Stimulated activated CD4-positive, alpha-beta T cell treated with anti-CD3 and anti-CD28 coated beads, Interleukin-2, amount 100 ng/mL, for 48 hours (primary cell): ENCODE measurements at regions not wholly inside any gene's neighbourhood (a gene's known extent, or its start where the extent isn't known, plus 50 kb on each side); places are given as distances from the start of the nearest gene placed in this dataset.
"Not testable (repeated sequence)": the region's sequence is repeated elsewhere in the genome, so short reads cannot be mapped to it uniquely, and the experiment has no call there.

Experiments
- DNase-seq, 2 donors: peaks; one replicate each; pipeline ENCODE4 v3.0.0-alpha.2; 2020

- no peak for DNase-seq
Measured at GRCh38 chr18:38648179-38648578, 1082.6 kb upstream of the CELF4 start.

DNA sequence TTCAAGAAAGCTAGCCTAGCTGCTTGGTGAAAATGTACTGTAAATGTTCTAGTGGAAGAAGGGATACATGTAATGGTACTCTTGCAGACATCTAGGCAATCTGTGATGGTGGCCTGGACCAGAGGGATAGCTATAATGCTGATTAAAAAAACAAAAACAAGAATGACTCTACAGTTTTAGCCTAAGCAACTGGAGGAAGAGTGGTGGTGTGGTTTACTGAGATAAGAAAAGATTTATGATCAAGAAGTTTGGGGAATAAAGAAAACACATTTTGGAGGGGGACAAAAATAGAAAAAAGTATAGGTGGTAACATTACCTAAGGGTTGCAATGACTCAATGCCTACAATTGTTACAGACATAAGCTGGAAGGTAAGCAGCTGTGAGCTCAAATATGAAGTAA lies 1080.7 kb upstream of the CELF4 start:
- DNase-seq: no peak

- no peak for DNase-seq
Measured at GRCh38 chr18:38644875-38645641, 1079.5 kb upstream of the CELF4 start.

- no peak for DNase-seq
Measured at GRCh38 chr18:38642711-38643110, 1077.1 kb upstream of the CELF4 start.

DNA sequence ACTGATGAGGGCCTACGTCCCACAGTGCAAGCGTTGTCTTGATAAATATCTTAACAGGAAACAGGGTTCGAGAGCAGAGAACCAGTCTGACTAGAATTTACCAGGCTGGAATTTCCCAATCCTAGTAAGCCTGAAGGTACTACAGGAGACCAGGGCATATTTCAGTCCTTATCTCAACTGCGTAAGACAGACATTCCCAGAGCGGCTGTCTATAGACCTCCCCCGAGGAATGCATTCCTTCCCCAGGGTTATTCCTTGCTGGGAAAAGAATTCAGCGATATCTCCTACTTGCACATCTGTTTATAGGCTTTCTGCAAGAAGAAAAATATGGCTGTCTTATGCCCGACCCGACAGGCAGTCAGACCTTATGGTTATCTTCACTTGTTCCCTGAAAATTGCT lies 1074.1 kb upstream of the CELF4 start:
- not testable (repeated sequence) for DNase-seq

DNA sequence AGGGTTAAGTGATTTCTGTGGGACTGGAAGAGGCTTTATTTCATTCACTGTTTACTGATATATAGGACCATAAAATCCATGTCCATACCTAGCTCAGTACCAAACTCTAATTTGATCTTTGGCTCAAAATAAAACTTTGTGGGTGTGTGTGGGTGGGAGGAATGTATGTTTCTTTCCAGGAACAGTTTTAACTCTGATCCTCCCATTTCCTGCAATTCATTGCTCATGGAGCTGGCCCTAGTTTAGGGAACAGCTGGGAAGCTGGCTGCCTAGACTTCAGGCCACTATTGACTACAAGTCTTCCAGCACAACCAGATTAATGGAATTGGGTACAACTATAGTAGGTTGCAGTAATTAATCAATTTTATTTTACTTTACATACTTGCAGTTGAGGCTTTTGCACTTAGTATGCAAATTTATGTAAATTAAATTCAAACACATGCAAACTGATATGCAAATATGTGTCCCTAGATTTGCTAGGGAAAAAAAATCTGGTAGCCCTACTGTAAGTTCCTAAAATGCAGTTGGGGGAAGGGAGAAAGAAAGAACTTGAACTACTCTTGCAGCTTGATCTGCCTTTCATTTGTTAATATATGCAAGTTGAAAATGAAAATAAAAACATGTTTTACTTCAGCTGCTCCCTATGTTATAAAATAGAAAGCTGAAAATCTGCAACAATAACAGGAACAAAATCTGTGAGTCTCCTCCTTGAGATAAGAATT lies 1070.3 kb upstream of the CELF4 start:
- no peak for DNase-seq

GRCh38 chr18:38634117-38634516 lies 1068.5 kb upstream of the CELF4 start:
- no peak for DNase-seq

- DNase-seq: no peak
Measured at GRCh38 chr18:38633333-38633732, 1067.7 kb upstream of the CELF4 start.

- no peak for DNase-seq
Measured at GRCh38 chr18:38619129-38619528, 1053.5 kb upstream of the CELF4 start.

- DNase-seq: no peak
Measured at GRCh38 chr18:38616306-38616705, 1050.7 kb upstream of the CELF4 start.

- DNase-seq: no peak
Measured at GRCh38 chr18:38612904-38613303, 1047.3 kb upstream of the CELF4 start.

GRCh38 chr18:38611036-38611964 lies 1045.7 kb upstream of the CELF4 start:
- peak in 1 of 2 donors; percentile 3 for DNase-seq

DNA sequence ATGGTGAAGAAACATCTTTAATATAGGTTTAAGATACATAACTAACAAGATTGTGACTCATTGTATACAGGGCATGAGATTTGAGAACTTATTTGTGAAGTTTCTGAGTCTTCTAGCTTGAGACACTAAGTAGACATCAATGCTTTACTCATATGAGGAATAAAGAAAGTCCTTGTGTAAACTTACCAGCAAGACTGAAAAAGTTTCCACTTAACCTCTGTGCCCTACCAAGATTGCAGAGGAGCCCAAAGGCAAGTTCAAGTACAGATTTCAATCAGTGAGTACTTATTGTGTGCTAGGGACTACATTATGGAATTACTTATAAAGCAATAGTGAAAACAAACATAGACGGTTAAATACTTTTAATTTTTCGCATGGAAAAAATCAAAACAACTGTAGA lies 1041.2 kb upstream of the CELF4 start:
- DNase-seq: no peak

GRCh38 chr18:38602341-38602740 lies 1036.7 kb upstream of the CELF4 start:
- DNase-seq: no peak

GRCh38 chr18:38587571-38587970 lies 1022.0 kb upstream of the CELF4 start:
- DNase-seq: no peak

DNA sequence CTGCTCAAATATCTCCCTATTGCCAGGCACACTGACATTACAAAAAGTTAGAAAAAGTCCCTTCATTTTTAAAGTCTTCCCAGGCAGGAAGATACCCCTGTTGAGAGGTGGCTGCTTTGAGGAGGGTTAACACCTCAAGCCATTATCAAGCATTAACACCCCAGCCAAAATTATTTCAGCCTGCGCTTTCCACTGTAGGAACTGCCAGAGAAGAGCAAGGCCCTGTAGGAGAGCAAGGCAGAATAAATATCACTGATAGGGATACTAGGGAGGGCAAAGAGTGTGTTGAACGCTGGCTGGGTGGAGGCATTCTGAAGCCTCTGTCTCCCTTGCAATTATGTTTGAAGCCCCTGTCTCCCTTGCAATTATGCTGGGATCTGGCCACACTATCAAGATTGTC lies 1020.7 kb upstream of the CELF4 start:
- no peak for DNase-seq

- DNase-seq: no peak
Measured at GRCh38 chr18:38579764-38580163, 1014.2 kb upstream of the CELF4 start.

DNA sequence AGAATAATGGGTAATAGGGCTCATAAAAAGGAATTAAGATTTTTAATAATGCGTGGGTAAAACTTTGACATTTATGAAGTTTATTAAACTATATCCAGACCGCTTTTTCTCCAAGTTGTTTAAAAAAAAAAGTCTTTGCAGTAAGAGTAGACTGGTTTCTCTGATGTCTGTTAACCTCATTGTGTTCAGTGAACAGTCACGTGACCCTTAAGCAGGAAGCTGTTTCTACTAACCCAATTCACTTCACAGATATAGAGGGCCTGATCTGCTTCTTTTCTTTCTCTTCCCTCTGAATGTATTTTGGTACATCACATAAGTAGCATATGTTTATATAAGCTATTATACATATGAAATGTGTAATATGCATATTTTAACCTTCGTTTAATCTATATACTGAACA lies 1011.3 kb upstream of the CELF4 start:
- no peak for DNase-seq

DNA sequence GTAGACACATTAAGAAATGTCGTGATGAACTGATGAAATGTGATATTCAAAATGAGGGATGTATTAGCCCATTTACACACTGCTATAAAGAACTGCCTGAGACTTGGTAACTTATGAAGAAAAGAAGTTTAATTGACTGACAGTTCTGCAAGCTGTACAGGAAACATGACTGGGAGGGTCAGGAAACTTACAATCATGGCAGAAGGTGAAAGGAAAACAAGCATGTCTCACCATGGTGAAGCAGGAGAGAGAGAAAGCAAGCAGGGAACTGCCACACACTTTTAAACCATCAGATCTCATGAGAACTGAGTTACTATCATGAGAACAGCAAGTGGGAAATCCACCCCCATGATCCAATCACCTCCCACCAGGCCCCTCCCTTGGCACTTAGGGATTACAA lies 1010.8 kb upstream of the CELF4 start:
- DNase-seq: no peak

GRCh38 chr18:38575648-38576047 lies 1010.0 kb upstream of the CELF4 start:
- no peak for DNase-seq

DNA sequence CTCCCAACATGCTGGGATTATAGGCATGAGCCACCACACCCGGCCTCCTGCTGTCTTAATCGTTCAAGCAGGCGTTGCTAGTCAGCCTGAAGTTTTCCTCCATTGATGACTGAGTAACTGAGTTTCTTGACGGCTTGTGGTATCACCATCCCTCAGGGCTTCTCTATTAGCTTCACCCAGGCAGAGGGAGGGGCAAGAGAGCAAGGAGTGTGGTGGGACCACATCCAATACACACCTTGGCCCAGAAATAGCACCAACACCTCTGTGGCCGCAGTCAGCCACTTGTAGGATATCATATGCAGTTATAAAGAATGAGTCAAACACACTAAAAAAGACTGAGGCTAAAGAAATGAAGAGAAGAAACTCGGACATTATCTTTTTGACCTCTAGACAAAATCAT lies 1009.4 kb upstream of the CELF4 start:
- no peak for DNase-seq

GRCh38 chr18:38572554-38573111 lies 1007.0 kb upstream of the CELF4 start:
- no peak for DNase-seq

DNA sequence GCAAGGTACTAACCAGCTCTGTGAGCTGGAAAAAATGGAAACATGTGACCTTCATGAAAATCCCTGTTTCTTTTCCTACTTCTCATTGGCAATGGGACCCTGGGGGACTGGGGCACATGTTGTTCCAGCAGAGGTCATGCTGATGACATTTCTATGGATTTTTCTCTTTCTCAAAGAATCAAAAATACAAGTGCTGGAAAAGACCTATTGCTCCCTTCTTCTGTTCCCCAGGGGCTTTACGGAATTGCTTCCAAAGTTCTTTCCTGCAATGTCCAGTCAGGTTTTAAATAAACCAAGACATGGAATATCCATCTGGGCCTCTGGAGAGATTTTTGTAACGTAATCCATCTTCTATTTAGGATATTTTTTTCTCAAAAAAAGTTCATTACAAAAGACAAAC lies 1006.1 kb upstream of the CELF4 start:
- DNase-seq: no peak
